RWPE1 (cell line): ENCODE measurements at regions not wholly inside any gene's neighbourhood (a gene's known extent, or its start where the extent isn't known, plus 50 kb on each side); places are given as distances from the start of the nearest gene placed in this dataset.
"Not testable (repeated sequence)": the region's sequence is repeated elsewhere in the genome, so short reads cannot be mapped to it uniquely, and the experiment has no call there.

Experiments used
- CTCF ChIA-PET: fragments of 350-600 bp; sonication (Branson Sonifier 250); formaldehyde crosslinking; extraction: SDS; loops from one replicate; lab custom pipeline; 2021; lab: Yijun Ruan, JAX
- POLR2A ChIA-PET: fragments of 400-600 bp; formaldehyde crosslinking; extraction: SDS; loops from one replicate; lab custom pipeline; 2020; ENCODE audit warnings: antibody characterized with exemption; ENCODE audit not compliant: low non-redundant PET; lab: Yijun Ruan, JAX
- DNase-seq: peaks from one replicate; pipeline ENCODE4 v3.0.0; 2012; ENCODE audit warnings: low spot score
- H3K27ac ChIP-seq: fragments of 450-650 bp; 2 replicates; pipeline ENCODE4 v1.5.1; 2017
- TF ChIP-seq, protein P1 (sequence below): fragments of 450-650 bp; conservative IDR thresholded peaks from 2 replicates; pipeline ENCODE4 v1.5.1; 2017; ENCODE audit warnings: low read depth, mild to moderate bottlenecking

DNA sequence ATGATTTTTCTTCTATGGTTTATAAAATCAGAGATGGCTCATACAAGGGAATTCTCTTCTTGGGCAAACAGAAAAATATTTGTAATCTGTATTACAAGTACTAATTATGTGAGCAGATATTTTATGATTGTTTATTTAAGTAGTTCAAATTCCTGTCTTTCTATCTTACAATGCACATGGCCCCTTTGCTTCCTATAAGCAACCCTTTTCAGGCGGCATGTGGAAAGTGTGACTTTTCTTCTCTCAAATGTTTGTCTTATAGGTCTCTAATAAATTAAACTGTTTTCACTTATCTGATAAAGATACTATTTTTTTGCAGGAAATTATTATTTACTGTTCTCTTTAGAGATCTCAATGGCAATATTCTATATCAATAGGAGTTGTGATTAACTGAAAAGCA is 259.3 kb upstream of the MAGEB18 start:
- CTCF ChIA-PET: no interaction called here
- no peak for DNase-seq
- POLR2A ChIA-PET: no interaction called here
- no peak overlapping the region for H3K27ac ChIP-seq
- TF ChIP-seq, protein P1, sequence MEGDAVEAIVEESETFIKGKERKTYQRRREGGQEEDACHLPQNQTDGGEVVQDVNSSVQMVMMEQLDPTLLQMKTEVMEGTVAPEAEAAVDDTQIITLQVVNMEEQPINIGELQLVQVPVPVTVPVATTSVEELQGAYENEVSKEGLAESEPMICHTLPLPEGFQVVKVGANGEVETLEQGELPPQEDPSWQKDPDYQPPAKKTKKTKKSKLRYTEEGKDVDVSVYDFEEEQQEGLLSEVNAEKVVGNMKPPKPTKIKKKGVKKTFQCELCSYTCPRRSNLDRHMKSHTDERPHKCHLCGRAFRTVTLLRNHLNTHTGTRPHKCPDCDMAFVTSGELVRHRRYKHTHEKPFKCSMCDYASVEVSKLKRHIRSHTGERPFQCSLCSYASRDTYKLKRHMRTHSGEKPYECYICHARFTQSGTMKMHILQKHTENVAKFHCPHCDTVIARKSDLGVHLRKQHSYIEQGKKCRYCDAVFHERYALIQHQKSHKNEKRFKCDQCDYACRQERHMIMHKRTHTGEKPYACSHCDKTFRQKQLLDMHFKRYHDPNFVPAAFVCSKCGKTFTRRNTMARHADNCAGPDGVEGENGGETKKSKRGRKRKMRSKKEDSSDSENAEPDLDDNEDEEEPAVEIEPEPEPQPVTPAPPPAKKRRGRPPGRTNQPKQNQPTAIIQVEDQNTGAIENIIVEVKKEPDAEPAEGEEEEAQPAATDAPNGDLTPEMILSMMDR: no peak

DNA sequence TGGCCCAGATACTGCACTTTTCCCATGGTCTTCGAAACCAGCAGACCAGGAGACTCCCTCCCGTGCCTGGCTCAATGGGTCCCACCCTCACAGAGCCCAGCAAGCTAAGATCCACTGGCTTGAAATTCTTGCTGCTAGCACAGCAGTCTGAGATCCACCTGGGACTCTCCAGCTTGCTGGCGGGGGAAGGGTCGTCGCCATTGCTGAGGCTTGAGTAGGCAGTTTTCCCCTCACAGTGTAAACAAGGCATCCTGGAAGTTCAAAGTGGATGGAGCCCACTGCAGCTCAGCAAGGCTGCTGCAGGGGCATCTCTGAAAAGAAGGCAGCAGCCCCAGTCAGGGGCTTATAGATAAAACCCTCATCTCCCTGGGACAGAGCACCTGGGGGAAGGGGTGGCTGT is 255.6 kb upstream of the MAGEB18 start:
- CTCF ChIA-PET, DNase-seq, POLR2A ChIA-PET, H3K27ac ChIP-seq: not testable (repeated sequence)

DNA sequence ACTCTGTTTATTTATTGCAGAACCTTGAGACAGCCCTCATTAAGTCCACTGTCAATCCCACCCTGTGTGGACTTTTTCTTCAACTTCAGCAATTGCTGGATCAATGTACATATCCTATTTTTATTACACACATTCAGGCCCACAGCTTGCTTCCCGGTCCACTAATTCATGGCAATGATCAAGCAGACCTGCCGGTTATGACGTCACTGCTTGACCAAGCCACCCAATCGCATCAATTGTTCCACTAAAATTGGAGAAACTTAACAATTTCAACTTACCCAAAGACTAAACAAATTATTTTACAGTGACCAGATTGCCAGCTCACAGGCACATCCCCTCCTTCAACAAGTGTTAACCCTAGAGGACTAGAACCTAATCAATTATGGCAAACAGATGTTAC is 240.4 kb upstream of the MAGEB18 start:
- ChIA-PET POLR2A (no interaction called here), CTCF (no interaction called here)
- DNase-seq: no peak
- TF ChIP-seq, protein P1: no peak
- no peak overlapping the region for H3K27ac ChIP-seq

DNA sequence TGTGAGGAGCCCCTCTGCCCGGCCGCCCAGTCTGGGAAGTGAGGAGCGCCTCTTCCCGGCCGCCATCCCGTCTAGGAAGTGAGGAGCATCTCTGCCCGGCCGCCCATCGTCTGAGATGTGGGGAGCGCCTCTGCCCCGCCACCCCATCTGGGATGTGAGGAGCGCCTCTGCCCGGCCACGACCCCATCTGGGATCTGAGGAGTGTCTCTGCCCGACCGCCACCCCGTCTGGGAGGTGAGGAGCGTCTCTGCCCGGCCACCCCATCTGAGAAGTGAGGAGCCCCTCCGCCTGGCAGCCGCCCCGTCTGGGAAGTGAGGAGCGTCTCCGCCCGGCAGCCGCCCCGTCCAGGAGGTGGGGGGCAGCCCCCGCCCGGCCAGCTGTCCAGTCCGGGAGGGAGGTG is 232.4 kb upstream of the MAGEB18 start:
- DNase-seq, H3K27ac ChIP-seq, CTCF ChIA-PET, POLR2A ChIA-PET: not testable (repeated sequence)

DNA sequence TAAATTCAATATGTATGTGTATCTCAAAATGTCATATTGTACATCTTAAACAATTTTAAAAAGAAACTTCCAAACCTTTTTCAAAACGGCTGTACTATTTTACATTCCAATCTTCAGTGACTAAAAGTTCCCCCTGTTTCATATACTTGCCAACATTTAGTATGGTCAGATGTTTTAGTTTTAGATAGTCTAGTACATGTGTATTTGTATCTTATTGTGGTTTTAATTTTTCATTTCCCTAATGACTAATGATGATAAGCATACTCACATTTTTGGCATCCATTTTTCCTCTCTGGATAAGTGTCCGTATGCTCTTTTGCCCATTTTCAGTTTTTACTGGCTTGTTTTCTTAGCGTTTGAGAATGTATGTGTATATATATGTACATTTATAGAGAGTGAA is 212.2 kb upstream of the MAGEB18 start:
- POLR2A ChIA-PET: no interaction called here
- DNase-seq: no peak
- CTCF ChIA-PET: no interaction called here
- TF ChIP-seq, protein P1: no peak
- H3K27ac ChIP-seq: no peak overlapping the region

DNA sequence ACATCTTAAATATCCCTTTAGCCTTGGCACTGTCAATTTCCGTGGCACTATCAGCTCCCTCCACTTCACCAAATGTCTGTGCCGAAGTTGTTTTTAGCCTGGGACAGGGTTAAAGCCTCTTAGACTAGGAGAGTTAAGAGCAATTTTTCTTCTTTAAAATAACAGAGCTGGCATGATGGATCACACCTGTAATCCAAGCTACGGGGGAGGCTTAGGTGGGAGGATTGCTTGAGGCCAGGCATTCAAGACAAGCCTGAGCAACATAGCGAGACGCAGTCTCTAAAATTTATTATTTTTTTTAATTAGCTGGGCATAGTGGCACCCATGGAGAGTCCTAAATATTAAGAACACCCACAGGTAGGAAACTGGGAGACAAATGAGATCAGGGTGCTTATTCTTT is 209.8 kb upstream of the MAGEB18 start:
- POLR2A ChIA-PET: no interaction called here
- no peak for DNase-seq
- no peak overlapping the region for H3K27ac ChIP-seq
- CTCF ChIA-PET: no interaction called here
- TF ChIP-seq, protein P1: no peak

DNA sequence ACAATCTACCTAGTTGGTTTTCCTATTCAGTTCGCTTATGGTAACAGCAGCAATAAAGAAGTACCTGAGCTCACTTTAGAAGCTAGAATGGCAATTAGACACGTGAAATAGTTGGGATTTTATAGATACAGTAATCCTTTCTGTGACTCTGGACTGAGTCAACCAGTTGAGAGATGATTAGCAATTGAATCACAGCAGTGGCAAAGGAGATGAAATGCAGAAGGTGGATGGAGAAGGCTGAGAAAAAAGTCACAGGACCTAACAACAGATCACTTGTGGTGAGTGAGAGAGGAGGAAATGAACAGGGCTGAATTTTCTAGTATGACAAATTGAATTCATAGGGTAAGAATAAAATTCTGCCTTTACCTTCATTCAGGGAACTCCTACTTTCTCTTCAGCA is 197.1 kb upstream of the MAGEB18 start:
- TF ChIP-seq, protein P1: no peak
- peak; percentile 0 for DNase-seq
- ChIA-PET POLR2A (no interaction called here), CTCF (no interaction called here)
- no peak overlapping the region for H3K27ac ChIP-seq

DNA sequence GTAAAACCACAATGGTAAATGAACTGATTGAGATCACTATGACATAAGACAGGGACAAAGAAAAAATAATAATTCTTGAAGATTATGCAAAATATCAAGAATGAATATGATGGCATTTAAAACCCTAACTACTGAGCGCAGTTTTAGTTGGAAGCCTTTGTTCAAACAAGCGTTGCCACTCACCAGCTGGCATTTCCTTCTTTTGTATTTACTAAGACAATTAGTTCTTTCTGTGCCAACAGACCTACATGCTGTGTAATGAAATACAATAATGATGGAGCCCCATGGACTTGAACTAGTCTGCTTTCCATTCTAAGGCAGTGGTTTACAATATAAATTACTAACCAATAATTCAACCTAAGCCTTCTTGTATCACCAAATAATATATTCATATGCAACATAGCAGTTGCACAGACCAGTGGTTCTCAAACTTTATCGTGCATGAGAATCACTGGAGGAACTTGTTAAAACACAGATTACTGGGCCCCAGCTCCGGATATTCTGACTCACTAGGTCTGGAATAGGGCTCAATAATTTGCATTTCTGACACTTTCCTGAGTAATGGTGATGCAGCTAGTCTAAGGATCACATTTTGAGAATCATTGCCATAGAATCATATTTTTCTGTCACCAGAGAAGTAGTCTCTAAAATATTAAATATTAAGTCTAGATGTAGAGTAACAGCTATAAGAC is 196.4 kb upstream of the MAGEB18 start:
- no peak for DNase-seq
- POLR2A ChIA-PET: no interaction called here
- CTCF ChIA-PET: no interaction called here
- no peak overlapping the region for H3K27ac ChIP-seq
- TF ChIP-seq, protein P1: no peak
